HG02571 (cell line): ENCODE measurements at regions not wholly inside any gene's neighbourhood (a gene's known extent, or its start where the extent isn't known, plus 50 kb on each side); places are given as distances from the start of the nearest gene placed in this dataset.
"Not testable (repeated sequence)": the region's sequence is repeated elsewhere in the genome, so short reads cannot be mapped to it uniquely, and the experiment has no call there.

ENCODE experiments used
- ATAC-seq: cut with Tn5 transposase; IDR thresholded peaks from one replicate; pipeline ENCODE4 v1.9.1; 2021; ENCODE audit warnings: mild to moderate bottlenecking, moderate library complexity; ENCODE audit not compliant: unreplicated experiment

DNA sequence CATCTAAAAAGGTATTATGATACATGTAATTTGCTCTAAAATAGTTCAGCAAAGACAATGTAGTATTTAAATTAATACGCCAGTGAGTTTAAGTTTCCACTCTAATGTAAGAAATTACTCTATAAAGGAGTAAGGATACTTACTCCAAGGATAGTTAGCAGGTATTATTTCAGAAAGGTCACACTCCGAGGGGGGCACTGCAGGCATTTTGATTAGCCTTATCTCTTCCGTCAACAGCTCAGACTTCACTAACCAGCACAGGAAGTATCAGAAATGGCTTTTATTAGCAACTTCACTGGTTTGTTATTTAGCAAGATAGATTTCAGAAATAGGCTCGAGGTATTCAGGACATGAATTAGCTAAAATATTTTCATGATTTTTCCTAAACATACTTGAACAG lies 127.0 kb downstream of the COX18 start:
- ATAC-seq, result no peak

DNA sequence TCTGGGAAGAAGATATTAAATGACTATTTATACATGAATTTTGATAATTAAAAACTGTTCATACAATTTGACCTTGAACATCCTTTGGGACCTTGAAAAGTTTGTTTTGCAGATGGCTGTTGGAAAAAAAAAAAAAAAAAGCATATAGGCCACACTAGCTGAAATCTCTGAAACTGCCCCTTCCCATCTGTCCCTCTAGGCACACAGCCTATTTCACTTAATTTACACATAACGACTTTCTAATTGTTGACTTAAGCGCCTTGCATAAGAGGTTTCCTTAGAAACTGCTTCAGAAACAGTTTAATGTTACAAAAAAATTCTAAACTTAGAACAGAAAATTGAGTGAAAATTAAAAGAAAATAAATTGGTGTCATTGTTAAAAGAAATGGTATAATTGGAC lies 131.0 kb downstream of the COX18 start:
- no peak for ATAC-seq

DNA sequence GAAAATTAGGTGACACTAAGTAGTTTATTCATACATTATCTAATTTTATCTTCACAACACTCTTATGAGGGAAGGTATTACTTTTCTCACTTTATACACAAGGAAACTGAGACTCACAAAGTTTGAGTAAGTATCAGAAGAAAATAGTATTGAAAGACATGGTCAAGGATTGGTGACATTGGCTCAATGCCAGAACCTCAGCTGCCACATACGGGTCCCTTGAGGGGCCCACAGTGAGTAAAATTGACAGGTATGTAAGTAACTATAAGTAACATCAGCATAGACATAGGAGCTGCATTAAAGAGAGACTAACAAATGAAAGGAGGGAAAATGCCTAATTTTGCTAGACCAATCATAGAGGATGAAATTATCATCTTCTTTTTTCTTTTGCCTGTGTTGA lies 134.1 kb downstream of the COX18 start:
- ATAC-seq, result no peak

DNA sequence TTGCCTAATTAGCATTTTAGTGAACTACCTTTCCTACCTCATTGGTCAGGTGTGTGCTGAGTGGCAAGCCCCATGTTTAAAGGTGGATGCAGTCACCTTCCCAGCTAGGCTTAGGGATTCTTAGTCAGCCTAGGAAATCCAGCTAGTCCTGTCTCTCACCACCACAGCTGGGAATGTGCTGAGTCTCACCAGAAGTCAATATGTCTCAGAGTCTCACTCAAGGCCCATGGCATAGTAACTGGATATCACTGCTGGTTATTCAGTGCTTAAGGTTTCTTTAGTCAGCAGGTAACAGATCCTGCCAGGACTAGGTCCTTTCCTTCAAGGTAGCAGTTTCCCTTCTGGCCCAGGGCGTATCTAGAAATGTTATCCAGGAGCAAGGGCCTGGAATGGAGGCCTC lies 136.5 kb downstream of the COX18 start:
- no peak for ATAC-seq

DNA sequence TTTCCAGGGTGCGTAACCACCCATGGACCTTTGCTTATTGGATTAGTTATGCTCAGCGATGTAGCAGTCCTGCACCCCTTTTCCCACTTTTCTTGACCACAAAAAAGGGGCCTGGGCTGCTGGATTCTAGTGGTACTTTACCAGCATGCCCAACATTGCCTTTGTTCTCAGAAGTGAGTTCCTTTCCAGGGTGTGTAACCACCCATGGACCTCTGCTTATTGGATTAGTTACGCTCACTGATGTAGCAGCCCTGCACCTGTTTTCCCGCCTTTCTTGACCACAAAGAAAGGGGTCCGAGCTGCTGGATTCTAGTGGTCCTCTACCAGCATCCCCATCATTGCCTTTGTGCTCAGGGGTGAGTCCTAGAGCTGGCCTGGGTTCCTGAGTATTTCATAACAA lies 138.2 kb downstream of the COX18 start:
- ATAC-seq, result no peak

DNA sequence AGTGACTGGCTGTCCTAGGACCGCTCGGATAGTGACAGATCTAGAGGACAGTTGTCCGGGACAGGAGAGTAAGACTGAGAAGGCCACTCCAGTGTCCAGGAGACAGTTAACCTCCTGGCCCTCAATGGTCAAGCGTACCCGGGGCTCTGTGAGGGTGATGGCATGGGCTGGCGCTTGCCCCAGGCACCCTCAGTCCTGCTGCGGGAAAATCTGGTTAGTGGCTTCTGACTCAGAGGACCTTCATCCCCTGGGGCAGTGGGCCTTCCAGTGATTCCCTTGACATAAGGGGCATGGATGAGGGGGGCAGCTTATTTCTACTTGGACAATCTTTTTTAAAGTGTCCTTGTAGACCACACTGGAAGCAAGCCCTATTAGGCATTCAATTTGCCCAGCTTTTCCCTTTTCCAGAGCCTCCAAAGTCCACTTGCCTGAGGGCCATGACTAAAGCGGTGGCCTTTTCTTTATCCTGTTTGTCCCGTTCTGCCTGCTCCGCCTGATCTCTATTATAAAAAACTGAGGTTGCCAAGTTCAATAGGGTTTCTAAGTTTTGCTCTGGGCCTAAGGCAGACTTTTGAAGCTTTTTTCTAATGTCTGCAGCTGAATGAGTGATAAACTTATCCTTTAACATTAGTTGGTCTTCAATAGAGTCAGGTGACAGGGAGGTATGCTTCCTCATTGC lies 139.8 kb downstream of the COX18 start:
- not testable (repeated sequence) for ATAC-seq

DNA sequence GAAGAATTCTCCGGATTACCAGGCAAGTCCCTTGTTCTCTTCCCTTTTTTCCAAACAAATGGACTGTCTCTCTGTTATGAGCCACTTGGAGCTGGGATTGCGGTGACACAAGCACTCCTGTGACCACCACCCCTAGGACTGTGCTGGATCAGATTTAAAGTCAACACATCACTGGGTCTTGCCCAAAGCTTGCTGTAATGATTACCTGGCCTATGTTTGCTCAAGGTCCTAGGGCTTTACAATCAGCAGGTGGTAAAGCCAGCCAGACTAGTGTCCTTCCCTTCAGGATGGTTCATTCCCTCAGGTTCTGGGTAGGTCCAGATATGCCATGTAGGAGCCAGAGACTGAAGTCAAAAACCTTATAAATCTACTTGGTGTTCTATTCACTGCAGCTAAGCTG lies 144.7 kb downstream of the COX18 start:
- no peak for ATAC-seq

DNA sequence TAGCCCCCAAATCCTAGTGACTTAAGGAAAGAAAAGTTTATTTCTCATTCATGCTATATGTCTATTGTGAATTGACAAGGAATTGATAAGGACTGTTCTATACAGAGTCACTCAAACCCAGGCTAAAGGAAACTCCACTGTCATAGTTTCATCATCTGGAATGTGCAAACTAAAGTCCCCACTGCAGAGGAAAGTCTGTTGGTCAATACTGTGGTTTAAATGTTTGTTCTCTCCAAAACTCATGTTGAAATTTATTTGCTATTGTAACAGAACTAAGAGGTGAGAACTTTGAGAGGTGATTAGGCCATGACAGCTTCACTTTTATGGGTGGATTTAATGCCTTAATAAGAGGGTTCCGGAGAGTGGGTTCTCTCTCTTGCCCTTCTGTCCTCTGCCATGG lies 149.6 kb downstream of the COX18 start:
- ATAC-seq, result no peak

DNA sequence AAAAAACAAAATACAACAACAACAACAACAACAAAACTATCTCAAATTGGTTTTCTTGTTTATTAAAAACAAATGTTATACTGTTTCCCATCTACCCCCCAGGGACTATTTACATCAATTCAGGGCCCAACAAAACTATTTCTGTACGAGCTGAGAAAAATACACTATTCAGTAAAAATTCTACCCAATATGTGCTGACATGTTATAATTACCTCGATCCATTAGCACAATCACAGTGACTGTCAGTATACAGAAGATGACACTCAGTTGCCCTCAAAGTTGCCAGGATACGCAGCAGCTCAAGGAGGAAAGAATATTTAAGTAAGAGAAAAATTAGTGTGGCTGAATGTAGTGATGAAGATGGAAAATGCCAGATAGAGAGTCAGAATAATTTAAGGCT lies 150.1 kb downstream of the COX18 start:
- ATAC-seq, result no peak

DNA sequence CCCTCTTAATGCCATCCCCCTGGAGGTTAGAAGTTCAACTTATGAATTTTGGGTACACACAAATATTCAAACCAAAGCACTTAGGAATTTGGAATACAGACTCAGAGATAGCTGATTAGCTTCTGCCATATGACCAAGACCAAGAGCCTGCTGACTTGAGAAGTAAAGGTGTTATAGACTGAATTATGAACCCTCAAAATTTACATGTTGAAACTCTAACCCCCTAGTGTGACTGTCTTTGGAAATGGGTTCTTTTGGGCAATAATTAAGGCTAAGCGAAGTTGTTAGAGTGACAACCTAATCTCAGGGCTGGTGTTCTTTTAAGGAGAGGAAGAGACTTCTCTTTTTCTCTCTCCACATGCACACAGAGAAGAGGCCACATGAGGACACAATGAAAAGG lies 151.2 kb downstream of the COX18 start:
- no peak for ATAC-seq

DNA sequence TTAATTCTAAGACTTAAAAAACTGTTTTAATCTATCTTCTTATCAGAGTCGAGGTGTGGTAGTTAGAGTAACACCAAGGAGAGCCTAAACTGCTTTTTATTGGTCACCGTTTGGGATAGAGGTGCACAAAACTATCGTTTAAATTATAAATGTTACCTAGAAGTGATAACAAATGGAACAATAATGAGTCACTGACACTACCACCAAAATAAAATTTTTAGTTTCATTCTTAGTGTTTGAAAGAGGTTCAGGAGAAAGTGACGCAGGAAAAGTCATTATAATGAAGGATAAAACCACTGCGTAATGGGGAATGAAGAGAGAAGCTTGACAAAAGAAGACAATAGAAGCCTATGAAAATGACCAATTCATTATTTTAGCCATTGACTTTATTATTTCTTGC lies 158.2 kb downstream of the COX18 start:
- ATAC-seq, result no peak

DNA sequence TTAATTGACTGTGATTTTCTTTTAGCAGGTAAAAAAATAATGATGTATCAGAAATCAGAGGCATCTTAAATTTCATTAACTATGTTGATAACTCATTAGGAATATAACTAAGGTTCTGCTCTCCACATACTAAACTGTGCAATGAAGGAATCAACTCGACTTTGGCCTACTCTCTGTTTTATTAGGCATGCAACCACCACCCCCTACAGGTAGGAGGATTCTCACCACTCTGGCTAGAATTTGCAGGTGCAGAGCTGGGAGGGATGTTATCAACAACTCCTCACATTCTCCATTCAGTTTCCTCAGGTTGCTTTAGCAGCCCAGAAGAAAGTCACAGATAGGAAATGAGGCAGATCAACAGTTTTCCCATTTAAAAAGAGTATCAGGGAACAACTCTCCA lies 160.1 kb downstream of the COX18 start:
- ATAC-seq, result no peak

DNA sequence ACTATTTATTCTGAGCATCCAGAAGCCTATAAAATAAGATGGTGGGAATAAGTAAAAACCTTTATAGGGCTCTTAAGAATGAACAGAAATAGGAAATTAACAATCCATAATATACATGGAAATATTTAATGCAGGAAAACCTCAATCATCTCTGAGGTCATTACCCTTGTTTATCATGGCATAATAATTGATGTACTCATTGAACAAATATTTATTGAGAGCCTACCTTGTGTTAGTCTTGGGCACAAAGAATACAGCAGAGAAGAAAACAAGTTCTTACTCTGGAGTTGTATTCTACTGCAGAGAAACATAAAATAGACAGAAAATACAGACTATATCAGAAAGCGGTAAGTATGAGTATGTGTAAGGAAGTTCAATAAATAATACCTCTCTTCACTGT lies 167.2 kb downstream of the COX18 start:
- no peak for ATAC-seq

DNA sequence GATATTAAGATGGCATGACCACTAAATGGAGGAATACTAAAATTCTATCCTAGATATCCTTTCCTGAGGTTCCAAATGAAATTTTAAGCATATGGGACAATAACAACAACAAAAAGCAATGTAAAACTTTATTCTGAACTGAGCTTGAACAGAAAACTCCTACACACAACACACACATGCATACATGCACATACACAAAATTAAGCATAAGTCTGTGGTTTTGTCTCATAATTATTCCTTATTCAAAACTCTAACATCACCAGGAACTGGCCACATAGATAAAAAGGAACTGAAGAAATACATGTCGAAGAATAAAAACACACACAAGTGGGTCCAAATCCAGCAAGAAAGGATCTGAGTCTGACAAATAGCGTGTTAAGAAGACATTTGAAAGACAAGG lies 168.0 kb downstream of the COX18 start:
- ATAC-seq, result no peak

DNA sequence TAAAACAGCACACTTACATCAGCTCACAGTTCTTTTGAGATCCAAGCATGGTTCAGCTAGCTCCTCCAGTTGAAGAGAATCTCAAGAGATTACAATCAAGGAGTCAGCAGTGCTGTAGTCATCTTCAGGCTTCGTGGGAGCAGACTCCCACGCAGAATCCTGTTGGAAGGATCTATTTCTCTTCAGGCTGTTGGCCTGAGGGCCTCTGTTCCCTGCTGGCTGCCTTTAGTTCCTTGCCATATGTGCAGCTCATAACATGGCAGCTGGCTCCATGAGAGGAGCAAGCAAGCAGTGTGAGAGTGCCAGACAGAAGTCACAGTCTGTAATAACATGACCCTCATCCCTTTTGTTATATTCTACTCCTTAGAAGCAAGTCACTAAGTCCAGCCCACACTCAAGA lies 168.6 kb downstream of the COX18 start:
- ATAC-seq, result no peak

DNA sequence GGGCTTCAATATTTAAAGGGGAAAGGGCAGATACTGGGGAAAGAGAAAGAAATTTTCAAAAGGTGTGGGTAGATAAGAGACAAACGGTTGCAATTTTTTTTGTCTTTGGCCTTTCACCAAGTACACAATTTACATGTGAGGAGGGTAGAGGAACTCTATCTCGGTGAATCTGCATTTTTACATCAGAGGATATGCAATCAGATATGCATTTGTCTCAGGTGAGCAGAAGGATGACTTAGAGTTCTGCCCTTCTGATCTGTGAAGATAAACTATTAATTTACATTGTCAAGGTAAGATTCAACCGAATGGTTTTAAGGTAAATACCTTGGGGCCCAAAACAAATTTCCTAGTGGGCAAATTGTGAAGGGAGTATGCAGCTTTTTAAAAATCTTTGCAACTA lies 169.9 kb downstream of the COX18 start:
- no peak for ATAC-seq

DNA sequence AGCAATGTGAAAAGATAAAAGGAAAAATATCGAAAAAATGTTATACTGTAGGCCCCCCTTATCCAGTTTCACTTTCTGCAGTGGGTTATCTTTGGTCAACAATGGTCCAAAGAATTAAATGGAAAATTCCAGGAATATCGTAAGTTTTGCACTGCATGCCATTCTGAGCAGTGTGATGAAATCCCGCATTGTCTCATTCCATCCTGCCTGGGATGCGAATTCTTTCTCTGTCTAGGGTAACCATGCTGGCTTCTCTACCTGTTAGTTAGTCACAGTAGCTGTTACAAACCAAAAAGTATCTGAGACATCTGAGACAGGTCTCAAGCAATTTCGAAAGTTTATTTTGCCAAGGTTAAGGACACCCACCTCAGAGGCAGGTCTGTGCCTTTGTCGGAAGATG lies 170.3 kb downstream of the COX18 start:
- ATAC-seq, result no peak

DNA sequence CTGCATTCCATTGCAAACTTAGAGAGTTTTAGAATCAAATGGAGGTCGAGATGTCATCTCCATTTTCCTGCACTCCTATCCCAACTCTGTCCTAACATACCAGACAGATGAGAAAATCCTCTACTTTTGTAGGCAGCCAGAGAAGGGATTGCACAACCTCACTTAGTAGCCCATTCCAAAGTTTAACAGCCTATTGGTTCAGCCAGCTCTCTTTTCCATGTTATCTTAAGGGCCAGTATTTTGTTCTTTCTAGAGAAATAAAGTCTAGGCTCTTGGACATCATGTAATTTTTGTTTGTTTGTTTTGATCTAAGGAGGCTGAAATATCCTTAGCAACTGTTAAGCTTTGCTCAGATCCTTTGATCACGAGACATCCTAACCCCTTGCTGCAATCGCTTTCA lies 173.0 kb downstream of the COX18 start:
- ATAC-seq, result no peak

DNA sequence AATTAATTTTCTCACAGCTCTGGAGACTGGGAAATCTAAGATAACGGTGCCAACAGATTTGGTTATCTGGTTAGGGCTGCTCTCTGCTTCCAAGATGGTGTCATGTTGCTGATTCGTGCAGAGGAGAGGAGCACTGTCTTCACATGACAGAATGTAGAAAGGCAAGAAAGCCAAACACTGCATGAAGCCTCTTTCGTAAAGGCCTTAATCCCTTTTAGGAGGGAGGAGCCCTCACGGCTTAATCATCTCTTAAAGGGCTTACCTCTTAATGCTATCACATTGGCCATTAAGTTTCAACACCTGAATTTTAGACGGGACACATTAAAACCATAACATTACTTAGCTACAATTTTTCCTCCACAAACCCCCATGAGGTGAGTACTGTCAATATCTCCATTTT lies 174.1 kb downstream of the COX18 start:
- ATAC-seq, result no peak

DNA sequence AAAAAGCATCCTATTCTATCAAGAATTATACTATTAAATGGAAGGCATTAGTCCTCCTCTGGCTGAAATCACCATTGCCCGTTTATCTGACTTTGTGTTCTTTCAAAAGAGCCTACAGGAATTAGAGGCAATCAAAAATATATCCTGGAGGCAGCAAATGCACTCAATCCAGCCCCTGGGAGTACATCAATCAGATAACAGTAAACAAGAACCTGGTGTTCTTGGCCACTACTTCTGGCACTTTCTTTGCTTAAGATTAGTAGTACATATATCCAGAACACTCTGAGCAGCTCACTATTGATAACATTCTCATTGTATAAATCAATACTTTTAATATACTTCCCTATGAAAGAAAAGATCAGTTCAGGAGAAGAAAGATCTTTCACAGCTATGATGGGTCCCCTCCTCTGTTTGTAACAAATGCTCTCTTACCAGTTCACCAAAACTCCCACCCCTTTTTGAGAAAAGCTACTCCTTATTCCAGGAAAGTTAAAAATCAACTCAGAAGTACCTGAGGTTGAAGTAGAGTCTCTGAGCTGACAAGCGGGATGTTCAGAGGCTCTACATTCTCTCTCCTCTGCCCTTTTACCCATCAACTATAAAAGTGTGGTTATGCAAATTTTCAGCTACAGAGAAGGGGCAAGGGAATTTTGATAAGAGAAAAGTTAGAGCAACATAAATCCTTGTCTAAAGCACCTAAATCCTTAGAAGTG lies 176.0 kb downstream of the COX18 start:
- no peak for ATAC-seq

DNA sequence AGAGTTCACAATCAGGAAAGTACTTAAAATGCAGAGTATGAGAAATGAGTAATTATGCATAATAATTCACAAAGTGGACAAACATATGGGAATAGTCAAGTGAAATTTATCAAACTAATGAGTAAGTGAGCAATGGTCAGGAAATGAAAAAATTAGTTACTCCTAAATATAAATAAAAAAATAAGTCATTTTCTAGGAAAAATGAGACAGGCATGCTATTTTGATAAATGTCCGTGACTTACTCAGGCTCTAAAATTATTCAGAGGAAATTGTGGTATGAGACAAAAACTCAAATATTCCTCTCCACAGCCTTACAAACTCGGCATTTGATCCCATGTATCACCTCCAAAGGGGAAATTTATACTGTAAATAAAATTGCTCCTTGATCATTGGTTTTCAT lies 181.2 kb downstream of the COX18 start:
- ATAC-seq, result no peak

DNA sequence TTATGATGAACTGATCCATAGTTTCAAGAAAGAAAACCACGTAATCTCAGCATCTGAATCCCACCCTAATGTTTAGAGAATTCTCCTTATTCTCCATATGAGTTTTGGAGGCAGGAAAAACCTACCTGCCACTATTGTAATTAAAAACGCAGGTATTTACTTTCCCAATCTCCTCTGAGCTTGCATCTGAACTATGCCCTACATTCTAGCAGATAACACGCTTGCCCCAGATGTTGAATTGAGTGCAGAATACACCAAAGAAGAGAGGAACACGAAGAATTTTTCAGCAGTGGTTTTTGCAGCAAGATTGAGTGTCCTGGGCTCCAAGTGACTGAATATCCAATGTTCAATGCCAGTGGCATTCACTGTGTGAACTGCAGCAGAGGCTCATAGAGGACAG lies 182.4 kb downstream of the COX18 start:
- no peak for ATAC-seq

DNA sequence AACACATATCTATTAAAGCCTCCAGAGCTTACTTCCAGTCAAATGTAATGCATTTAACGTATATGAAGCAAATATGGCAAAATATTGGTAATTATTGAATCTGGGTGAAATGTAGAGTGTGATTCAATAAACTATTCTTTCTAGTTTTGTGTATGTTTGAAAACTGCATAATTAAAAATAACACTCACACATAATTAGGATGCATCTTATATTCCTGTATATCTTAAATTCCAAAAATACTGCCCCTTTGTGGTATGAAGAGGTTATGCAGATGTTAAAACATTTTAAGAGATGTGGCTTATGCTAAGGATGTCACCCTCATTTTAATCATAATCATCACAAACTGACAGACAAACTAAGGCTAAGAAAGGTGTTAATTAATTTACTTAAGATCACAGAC lies 182.9 kb downstream of the COX18 start:
- no peak for ATAC-seq
